ENCODE measurements at regions not wholly inside any gene's neighbourhood (a gene's known extent, or its start where the extent isn't known, plus 50 kb on each side); places are given as distances from the start of the nearest gene placed in this dataset.
A peak's percentile ranks its signal among the peaks of the same experiment; 100 is the strongest.

DNA sequence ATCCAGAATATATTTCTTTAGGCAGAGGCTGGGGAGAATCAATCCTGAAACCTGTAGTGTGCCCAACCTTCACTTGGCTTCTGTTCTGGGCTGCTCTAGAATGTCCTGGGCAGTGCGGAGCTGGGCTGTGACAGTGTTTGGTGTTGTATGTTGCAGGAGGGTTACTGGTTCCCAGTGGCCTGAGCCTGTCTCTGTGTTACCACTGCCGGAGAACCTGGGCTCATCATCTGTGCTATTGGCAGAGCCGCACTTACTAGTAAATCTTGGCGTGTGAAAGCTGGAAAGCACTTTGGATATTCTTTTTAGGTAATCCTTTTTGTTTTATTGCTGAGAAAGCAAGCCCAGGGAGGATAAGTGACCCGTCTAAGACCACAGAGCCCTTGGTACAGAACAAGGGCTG lies 412.9 kb downstream of the SLC4A3 start:
- ChIA-PET POLR2A (ENCODE audit: unreplicated experiment) (interaction anchor here (0.6 kb wide), 1 partner anchor 408 kb away, joined by 4 read pairs; no protein-coding TSS in a partner anchor), CTCF (no interaction called here)
- H3K4me2 ChIP-seq (ENCODE audit: low read length): no peak overlapping the region
- H3K79me2 ChIP-seq (ENCODE audit: low read length): no peaks in the 10 kb centered on the region
- no peak for ATAC-seq
- H3K9me3 ChIP-seq (ENCODE audit: low read length): no peaks in the 10 kb centered on the region
- no peaks in the 10 kb centered on the region for H4K20me1 ChIP-seq (ENCODE audit: low read length)
- no peak for DNase-seq
- H3K9me2 ChIP-seq (replicated peaks; ENCODE audit: low read length): no peaks in the 10 kb centered on the region; the same call in 1 of the 2 replicates
- no peaks in the 10 kb centered on the region for H3F3A ChIP-seq (ENCODE audit: low read length, unreplicated experiment)
- no TSS peak for BruUV-seq (replicated peaks)
- intact Hi-C loops (cut with micrococcal nuclease): no loop called here
- H3K4me1 ChIP-seq (ENCODE audit: insufficient read depth, low read length): peaks cover 12% of the 10 kb centered on the region
- H3K27me3 ChIP-seq (ENCODE audit: low read length): no peaks in the 10 kb centered on the region
- H2AFZ ChIP-seq (ENCODE audit: low read length): no peak overlapping the region
- no peak overlapping the region for H3K27ac ChIP-seq (ENCODE audit: low read length)
- H3K4me3 ChIP-seq (ENCODE audit: low read length): no peak overlapping the region
- no peak overlapping the region for H3K9ac ChIP-seq (ENCODE audit: low read length)
- H3K36me3 ChIP-seq (ENCODE audit: low read depth, low read length): no peaks in the 10 kb centered on the region
- TF ChIP-seq, protein P1, sequence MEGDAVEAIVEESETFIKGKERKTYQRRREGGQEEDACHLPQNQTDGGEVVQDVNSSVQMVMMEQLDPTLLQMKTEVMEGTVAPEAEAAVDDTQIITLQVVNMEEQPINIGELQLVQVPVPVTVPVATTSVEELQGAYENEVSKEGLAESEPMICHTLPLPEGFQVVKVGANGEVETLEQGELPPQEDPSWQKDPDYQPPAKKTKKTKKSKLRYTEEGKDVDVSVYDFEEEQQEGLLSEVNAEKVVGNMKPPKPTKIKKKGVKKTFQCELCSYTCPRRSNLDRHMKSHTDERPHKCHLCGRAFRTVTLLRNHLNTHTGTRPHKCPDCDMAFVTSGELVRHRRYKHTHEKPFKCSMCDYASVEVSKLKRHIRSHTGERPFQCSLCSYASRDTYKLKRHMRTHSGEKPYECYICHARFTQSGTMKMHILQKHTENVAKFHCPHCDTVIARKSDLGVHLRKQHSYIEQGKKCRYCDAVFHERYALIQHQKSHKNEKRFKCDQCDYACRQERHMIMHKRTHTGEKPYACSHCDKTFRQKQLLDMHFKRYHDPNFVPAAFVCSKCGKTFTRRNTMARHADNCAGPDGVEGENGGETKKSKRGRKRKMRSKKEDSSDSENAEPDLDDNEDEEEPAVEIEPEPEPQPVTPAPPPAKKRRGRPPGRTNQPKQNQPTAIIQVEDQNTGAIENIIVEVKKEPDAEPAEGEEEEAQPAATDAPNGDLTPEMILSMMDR (conservative IDR thresholded peaks at IDR 0.05; ENCODE audit: low read depth, low read length): no peak
- TF ChIP-seq EZH2phosphoT487 (IDR thresholded peaks at IDR 0.05; ENCODE audit: borderline replicate concordance, low read length) (no peak), EZH2 (IDR thresholded peaks at IDR 0.05; ENCODE audit: low read length, unreplicated experiment) (no peak)

DNA sequence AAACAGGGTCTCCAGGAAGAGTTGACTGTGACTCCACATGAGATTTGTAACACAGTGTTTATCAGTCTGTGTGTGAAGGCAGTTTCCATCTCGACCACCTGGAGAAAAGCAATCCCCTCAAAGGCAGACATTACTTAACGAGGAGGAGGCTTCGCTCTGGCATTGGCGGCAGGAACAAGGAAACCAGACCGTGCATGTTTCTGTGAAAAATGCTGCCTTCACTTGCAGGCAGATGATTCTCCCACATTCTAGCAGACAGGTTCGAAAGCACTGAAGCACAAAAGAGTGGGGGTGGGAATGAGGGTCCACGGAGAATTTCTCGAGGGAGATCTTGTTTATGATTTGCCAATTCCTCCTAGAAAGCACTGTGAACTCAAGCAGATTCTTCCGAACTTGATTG lies 414.0 kb downstream of the SLC4A3 start:
- no peaks in the 10 kb centered on the region for H4K20me1 ChIP-seq (ENCODE audit: low read length)
- no peak overlapping the region for H3K4me2 ChIP-seq (ENCODE audit: low read length)
- no peak overlapping the region for H2AFZ ChIP-seq (ENCODE audit: low read length)
- H3K4me3 ChIP-seq (ENCODE audit: low read length): no peak overlapping the region
- H3F3A ChIP-seq (ENCODE audit: low read length, unreplicated experiment): no peaks in the 10 kb centered on the region
- no peaks in the 10 kb centered on the region for H3K36me3 ChIP-seq (ENCODE audit: low read depth, low read length)
- H3K27ac ChIP-seq (ENCODE audit: low read length): no peak overlapping the region
- H3K9me2 ChIP-seq (replicated peaks; ENCODE audit: low read length): no peaks in the 10 kb centered on the region
- H3K4me1 ChIP-seq (ENCODE audit: insufficient read depth, low read length): peaks cover 12% of the 10 kb centered on the region
- CTCF ChIA-PET: no interaction called here
- H3K9me3 ChIP-seq (ENCODE audit: low read length): no peaks in the 10 kb centered on the region
- DNase-seq (no peak), ATAC-seq (no peak)
- intact Hi-C loops (cut with micrococcal nuclease): no loop called here
- no peaks in the 10 kb centered on the region for H3K27me3 ChIP-seq (ENCODE audit: low read length)
- H3K79me2 ChIP-seq (ENCODE audit: low read length): no peaks in the 10 kb centered on the region
- BruUV-seq (replicated peaks): no TSS peak
- TF ChIP-seq, protein P1 (conservative IDR thresholded peaks at IDR 0.05; ENCODE audit: low read depth, low read length): no peak
- TF ChIP-seq EZH2 (IDR thresholded peaks at IDR 0.05; ENCODE audit: low read length, unreplicated experiment) (no peak), EZH2phosphoT487 (IDR thresholded peaks at IDR 0.05; ENCODE audit: borderline replicate concordance, low read length) (no peak)
- no peak overlapping the region for H3K9ac ChIP-seq (ENCODE audit: low read length)
- POLR2A ChIA-PET (ENCODE audit: unreplicated experiment): no interaction called here

GRCh38 chr2:220043155-220043989 lies 415.9 kb downstream of the SLC4A3 start:
- no peaks in the 10 kb centered on the region for H3K27me3 ChIP-seq (ENCODE audit: low read length)

More at GRCh38 chr2:220043155-220043989, 415.9 kb downstream of the SLC4A3 start:
- H4K20me1 ChIP-seq (ENCODE audit: low read length): no peaks in the 10 kb centered on the region
- peaks cover 12% of the 10 kb centered on the region for H3K4me1 ChIP-seq (ENCODE audit: insufficient read depth, low read length)
- TF ChIP-seq EZH2 (IDR thresholded peaks at IDR 0.05; ENCODE audit: low read length, unreplicated experiment): no peak
- no peak for TF ChIP-seq EZH2phosphoT487 (IDR thresholded peaks at IDR 0.05; ENCODE audit: borderline replicate concordance, low read length)
- TF ChIP-seq, protein P1 (conservative IDR thresholded peaks at IDR 0.05; ENCODE audit: low read depth, low read length): no peak
- BruUV-seq (replicated peaks): no TSS peak
- H3K9me2 ChIP-seq (replicated peaks; ENCODE audit: low read length): no peaks in the 10 kb centered on the region
- CTCF ChIA-PET: no interaction called here
- no peak overlapping the region for H3K4me3 ChIP-seq (ENCODE audit: low read length)
- H3K79me2 ChIP-seq (ENCODE audit: low read length): no peaks in the 10 kb centered on the region
- H3K9ac ChIP-seq (ENCODE audit: low read length): no peak overlapping the region
- no peaks in the 10 kb centered on the region for H3K9me3 ChIP-seq (ENCODE audit: low read length)
- intact Hi-C loops (cut with micrococcal nuclease): no loop called here
- H3K4me2 ChIP-seq (ENCODE audit: low read length): no peak overlapping the region
- H2AFZ ChIP-seq (ENCODE audit: low read length): no peak overlapping the region
- no peak overlapping the region for H3K27ac ChIP-seq (ENCODE audit: low read length)
- peak; percentile 27 for DNase-seq
- no peaks in the 10 kb centered on the region for H3K36me3 ChIP-seq (ENCODE audit: low read depth, low read length)
- POLR2A ChIA-PET (ENCODE audit: unreplicated experiment): interaction anchor here (0.5 to 0.6 kb wide), 2 partner anchors 55 to 191 kb away, joined by 3 to 5 read pairs; no protein-coding TSS in a partner anchor
- peak; percentile 48; the same call in 1 of the 2 replicates for ATAC-seq
- no peaks in the 10 kb centered on the region for H3F3A ChIP-seq (ENCODE audit: low read length, unreplicated experiment)
